Mesenchymal stem cell (in vitro differentiated cells and primary cell): ENCODE measurements at regions not wholly inside any gene's neighbourhood (a gene's known extent, or its start where the extent isn't known, plus 50 kb on each side); places are given as distances from the start of the nearest gene placed in this dataset.

ENCODE experiments used
- DNase-seq: peaks from one replicate; pipeline ENCODE4 v3.0.0-alpha.2; 2013
- H2AFZ ChIP-seq: one replicate; pipeline ENCODE4 v1.6.1; 2013; ENCODE audit warnings: low read depth, mild to moderate bottlenecking, control low read depth, inconsistent platforms, low read length, moderate library complexity
- H2AK5ac ChIP-seq: 2 replicates; pipeline ENCODE4 v1.6.1; 2013; ENCODE audit warnings: low read length, moderate library complexity, mild to moderate bottlenecking, inconsistent platforms; ENCODE audit not compliant: severe bottlenecking
- H2BK120ac ChIP-seq: one replicate; pipeline ENCODE4 v1.6.1; 2013; ENCODE audit warnings: low read depth, mild to moderate bottlenecking, inconsistent platforms, low read length, moderate library complexity
- H2BK12ac ChIP-seq, 2 experiments: one replicate each; pipeline ENCODE4 v1.6.1; 2013; ENCODE audit warnings: inconsistent platforms in 2 of 2, low read length in 2 of 2, mild to moderate bottlenecking in 2 of 2, moderate library complexity in 2 of 2, control low read depth in 1 of 2
- H2BK15ac ChIP-seq: one replicate; pipeline ENCODE4 v1.6.1; 2013; ENCODE audit warnings: mild to moderate bottlenecking, low read depth, inconsistent platforms; ENCODE audit not compliant: poor library complexity, severe bottlenecking
- H2BK5ac ChIP-seq: 2 replicates; pipeline ENCODE4 v1.6.1; 2013; ENCODE audit warnings: low read depth, mild to moderate bottlenecking, low read length, control low read depth, inconsistent platforms; ENCODE audit not compliant: poor library complexity, severe bottlenecking
- H3K14ac ChIP-seq, 2 experiments: one replicate each; pipeline ENCODE4 v1.6.1; 2013; ENCODE audit warnings: inconsistent platforms in 2 of 2, low read length in 2 of 2, control low read depth in 1 of 2, mild to moderate bottlenecking in 1 of 2, moderate library complexity in 1 of 2
- H3K18ac ChIP-seq, 2 experiments: one replicate each; pipeline ENCODE4 v1.6.1; 2013; ENCODE audit warnings: inconsistent platforms in 2 of 2, low read length in 2 of 2, control low read depth in 1 of 2, low read depth in 1 of 2, mild to moderate bottlenecking in 1 of 2
- H3K23ac ChIP-seq, 2 experiments: one replicate each; pipeline ENCODE4 v1.6.1; 2013; ENCODE audit warnings: inconsistent platforms in 2 of 2, low read length in 2 of 2, mild to moderate bottlenecking in 2 of 2, moderate library complexity in 2 of 2, control low read depth in 1 of 2
- H3K27ac ChIP-seq: 2 replicates; pipeline ENCODE4 v1.5.1; 2013; ENCODE audit warnings: mild to moderate bottlenecking, moderate library complexity, low read length, control low read depth, inconsistent platforms; ENCODE audit not compliant: poor library complexity, severe bottlenecking
- H3K27me3 ChIP-seq, 2 experiments: 2 replicates each; pipeline versions ENCODE4 v1.6.1 to v1.7.0; 2013; ENCODE audit warnings: low read length in 2 of 2, mild to moderate bottlenecking in 2 of 2, moderate library complexity in 2 of 2, control low read depth in 1 of 2, inconsistent platforms in 1 of 2; ENCODE audit not compliant: control insufficient read depth in 1 of 2, insufficient read depth in 1 of 2
- H3K36me3 ChIP-seq, 2 experiments: 2 replicates each; pipeline versions ENCODE4 v1.6.1 to v1.7.0; 2013; ENCODE audit warnings: low read length in 2 of 2, control low read depth in 1 of 2, inconsistent platforms in 1 of 2, low read depth in 1 of 2, mild to moderate bottlenecking in 1 of 2; ENCODE audit not compliant: insufficient read depth in 2 of 2, control insufficient read depth in 1 of 2
- H3K4ac ChIP-seq, 2 experiments: one replicate each; pipeline ENCODE4 v1.6.1; 2013; ENCODE audit warnings: inconsistent platforms in 2 of 2, low read length in 2 of 2, mild to moderate bottlenecking in 2 of 2, moderate library complexity in 2 of 2, control low read depth in 1 of 2, low read depth in 1 of 2
- H3K4me1 ChIP-seq: 2 replicates; pipeline ENCODE4 v1.6.1; 2013; ENCODE audit warnings: low read depth, low read length, control low read depth; ENCODE audit not compliant: control insufficient read depth, insufficient read depth
- H3K4me2 ChIP-seq: 2 replicates; pipeline ENCODE4 v1.6.1; 2013; ENCODE audit warnings: low read length, mild to moderate bottlenecking, inconsistent platforms; ENCODE audit not compliant: poor library complexity, severe bottlenecking
- H3K4me3 ChIP-seq, 2 experiments: 2 replicates each; pipeline versions ENCODE4 v1.5.1 to v1.7.0; 2013; ENCODE audit warnings: low read length in 2 of 2, mild to moderate bottlenecking in 2 of 2, control low read depth in 1 of 2, low read depth in 1 of 2; ENCODE audit not compliant: insufficient read depth in 1 of 2
- H3K79me1 ChIP-seq: replicated peaks from 2 replicates; pipeline ENCODE4 v1.6.1; 2013; ENCODE audit warnings: mild to moderate bottlenecking, control low read depth, low read length, inconsistent platforms; ENCODE audit not compliant: poor library complexity, severe bottlenecking
- H3K9ac ChIP-seq: 2 replicates; pipeline ENCODE4 v1.7.0; 2013; ENCODE audit warnings: mild to moderate bottlenecking, low read length, moderate library complexity
- H3K9me3 ChIP-seq: 2 replicates; pipeline ENCODE4 v1.7.0; 2013; ENCODE audit warnings: mild to moderate bottlenecking, low read length; ENCODE audit not compliant: control insufficient read depth
- H4K8ac ChIP-seq: one replicate; pipeline ENCODE4 v1.6.1; 2013; ENCODE audit warnings: inconsistent platforms, mild to moderate bottlenecking, low read length, moderate library complexity
- H4K91ac ChIP-seq: one replicate; pipeline ENCODE4 v1.6.1; 2013; ENCODE audit warnings: mild to moderate bottlenecking, low read length, inconsistent platforms
- WGBS: methylation state at CpG from one replicate; pipeline ENCODE4 v1.1.7; 2013; ENCODE audit warnings: mixed read lengths; 5-methylcytosine and 5-hydroxymethylcytosine counted together

DNA sequence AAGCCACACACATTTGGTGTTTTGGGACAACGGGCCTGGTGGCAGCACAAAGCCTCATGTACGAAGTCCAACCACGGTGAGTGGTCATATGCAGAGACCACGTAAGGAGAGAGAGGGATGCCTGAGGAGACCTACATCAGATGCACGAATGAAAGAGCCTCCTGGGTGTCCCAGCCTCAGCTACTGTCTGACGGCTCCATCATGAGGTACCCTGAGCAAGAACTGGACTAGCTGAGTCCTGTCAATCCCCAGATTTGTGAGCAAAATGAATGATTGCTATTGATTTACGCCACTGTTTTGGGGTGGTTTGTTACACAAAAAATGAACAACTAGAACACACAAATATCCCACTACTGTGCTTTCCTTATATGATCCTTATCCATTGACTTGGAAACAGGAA is 275.7 kb upstream of the KYNU start:
- Histone ChIP-seq H3K14ac (no peak overlapping the region), H3K4me1 (peaks cover 2% of the 10 kb centered on the region), H2AFZ (no peak overlapping the region), H3K4ac (no peak overlapping the region), H3K9ac (no peak overlapping the region), H4K8ac (no peak overlapping the region), H3K27me3 (no peaks in the 10 kb centered on the region), H2BK5ac (no peak overlapping the region), H4K91ac (peak overlapping the region; percentile 50), H2BK15ac (no peak overlapping the region), H3K23ac (no peak overlapping the region), H3K36me3 (no peaks in the 10 kb centered on the region), H2BK12ac (peak overlapping the region in 1 of 2 experiments; percentile 3), H2BK120ac (no peak overlapping the region), H3K27ac (no peak overlapping the region), H3K9me3 (no peaks in the 10 kb centered on the region), H3K4me3 (no peak overlapping the region), H3K79me1 (no peaks in the 10 kb centered on the region), H3K4me2 (no peak overlapping the region), H3K18ac (peak overlapping the region in 1 of 2 experiments; percentile 34), H2AK5ac (peak overlapping the region; percentile 96)
- WGBS = 94% methylated on average over 7 of the region's 7 CpGs
- DNase-seq = no peak

DNA sequence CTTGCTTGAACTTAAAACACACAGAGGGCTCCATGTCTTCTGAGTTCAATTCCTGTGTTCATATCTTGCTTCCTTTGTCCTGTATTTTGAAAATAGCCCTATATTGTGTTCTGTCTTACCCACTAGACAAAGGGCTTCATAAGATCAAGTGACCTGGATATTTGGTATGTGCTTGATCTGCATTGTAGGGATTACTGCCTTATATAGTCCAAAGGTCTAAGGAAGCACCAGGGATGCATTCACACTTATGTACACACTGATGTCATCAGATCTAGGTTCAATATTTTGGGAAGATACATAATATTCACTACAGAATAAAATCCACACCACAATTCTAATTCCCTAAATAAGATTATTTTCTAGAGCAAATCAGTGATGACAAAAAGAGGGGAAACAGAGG is 278.0 kb upstream of the KYNU start:
- no peak for DNase-seq
- Histone ChIP-seq H3K9ac (no peak overlapping the region), H3K18ac (no peak overlapping the region), H2BK12ac (no peak overlapping the region), H3K79me1 (no peaks in the 10 kb centered on the region), H3K36me3 (no peaks in the 10 kb centered on the region), H2AFZ (no peak overlapping the region), H3K4ac (no peak overlapping the region), H3K9me3 (no peaks in the 10 kb centered on the region), H3K27me3 (no peaks in the 10 kb centered on the region), H2AK5ac (no peak overlapping the region), H2BK15ac (no peak overlapping the region), H4K91ac (no peak overlapping the region), H3K23ac (no peak overlapping the region), H4K8ac (no peak overlapping the region), H3K14ac (no peak overlapping the region), H3K27ac (no peak overlapping the region), H3K4me3 (no peak overlapping the region), H2BK5ac (no peak overlapping the region), H3K4me2 (no peak overlapping the region), H2BK120ac (no peak overlapping the region), H3K4me1 (peaks cover 2% of the 10 kb centered on the region)

DNA sequence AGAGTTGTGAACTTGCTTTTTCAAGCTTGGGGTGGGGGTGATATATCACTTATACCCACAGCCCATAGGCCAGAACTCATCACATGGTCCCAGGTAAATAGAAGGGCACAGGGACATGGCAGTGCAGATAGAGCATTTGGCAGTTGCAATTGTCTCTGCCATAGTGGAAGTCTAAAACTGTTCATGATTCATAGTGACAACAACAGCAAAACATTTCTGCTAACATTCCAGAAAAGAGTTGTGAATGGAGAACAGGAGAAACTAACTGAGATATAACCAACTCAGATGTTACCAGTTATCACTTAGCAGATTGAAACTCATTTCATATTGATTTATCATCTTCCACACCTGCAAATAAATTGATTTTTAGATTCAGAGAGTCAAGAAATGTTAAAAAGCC is 278.6 kb upstream of the KYNU start:
- Histone ChIP-seq H2BK15ac (no peak overlapping the region), H2BK12ac (no peak overlapping the region), H3K14ac (no peak overlapping the region), H4K91ac (no peak overlapping the region), H3K36me3 (no peaks in the 10 kb centered on the region), H3K9ac (no peak overlapping the region), H3K27ac (peak overlapping the region; percentile 26), H3K4me2 (no peak overlapping the region), H2AFZ (no peak overlapping the region), H2BK120ac (no peak overlapping the region), H3K23ac (no peak overlapping the region), H3K27me3 (no peaks in the 10 kb centered on the region), H3K9me3 (no peaks in the 10 kb centered on the region), H3K79me1 (no peaks in the 10 kb centered on the region), H3K4ac (no peak overlapping the region), H2BK5ac (no peak overlapping the region), H3K4me1 (peaks cover 2% of the 10 kb centered on the region), H2AK5ac (peak overlapping the region; percentile 1), H3K18ac (no peak overlapping the region), H3K4me3 (no peak overlapping the region), H4K8ac (peak overlapping the region; percentile 4)
- no peak for DNase-seq

DNA sequence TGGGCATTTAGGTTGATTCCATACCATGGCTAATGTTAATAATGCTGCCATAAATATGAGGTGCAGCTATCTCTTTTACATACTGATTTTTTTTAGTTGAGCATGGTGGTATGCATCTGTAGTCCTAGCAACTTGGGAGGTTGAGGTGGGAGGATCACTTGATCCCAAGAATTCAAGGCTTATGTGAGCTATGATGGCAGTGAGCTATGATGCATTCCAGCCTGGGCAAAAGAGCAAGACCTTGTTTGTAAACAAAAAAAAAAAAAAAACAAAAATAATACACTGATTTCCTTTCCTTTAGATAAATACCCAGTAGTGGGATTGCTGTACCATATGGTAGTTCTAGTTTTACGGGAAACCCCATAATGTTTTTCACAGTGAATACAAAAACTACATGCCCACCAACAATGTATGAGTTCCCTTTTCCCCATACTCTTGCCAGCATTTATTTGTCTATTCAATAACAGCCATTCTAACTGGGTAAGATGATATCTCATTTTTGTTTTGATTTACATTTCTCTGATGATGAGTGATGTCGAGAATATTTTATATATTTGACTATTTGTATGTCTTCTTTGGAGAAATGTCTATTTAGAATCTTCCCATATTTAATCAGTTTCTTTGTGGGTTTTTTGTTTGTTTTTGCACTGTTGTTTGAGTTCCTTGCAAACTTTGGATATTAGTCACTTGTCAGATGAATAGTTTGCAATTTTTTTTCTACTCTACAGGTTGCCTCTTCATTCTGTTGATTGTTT is 281.0 kb upstream of the KYNU start:
- WGBS = 37% methylated on average over 2 of the region's 2 CpGs

More for the DNA sequence above, 281.0 kb upstream of the KYNU start:
- Histone ChIP-seq H4K91ac (no peak overlapping the region), H2AFZ (no peak overlapping the region), H2BK5ac (no peak overlapping the region), H3K36me3 (no peaks in the 10 kb centered on the region), H2BK15ac (no peak overlapping the region), H3K27ac (peak overlapping the region; percentile 46), H3K79me1 (no peaks in the 10 kb centered on the region), H3K14ac (no peak overlapping the region), H3K4ac (no peak overlapping the region), H3K23ac (no peak overlapping the region), H4K8ac (no peak overlapping the region), H3K9me3 (no peaks in the 10 kb centered on the region), H3K4me2 (no peak overlapping the region), H3K4me1 (peaks cover 2% of the 10 kb centered on the region), H3K4me3 (no peak overlapping the region), H2BK120ac (no peak overlapping the region), H2AK5ac (no peak overlapping the region), H2BK12ac (no peak overlapping the region), H3K27me3 (no peaks in the 10 kb centered on the region), H3K18ac (no peak overlapping the region), H3K9ac (no peak overlapping the region)
- DNase-seq = peak; percentile 38
